Astrocyte (in vitro differentiated cells and primary cell): ENCODE measurements at regions not wholly inside any gene's neighbourhood (a gene's known extent, or its start where the extent isn't known, plus 50 kb on each side); places are given as distances from the start of the nearest gene placed in this dataset.

Experiments
- DNase-seq: peaks from one replicate; pipeline ENCODE4 v3.0.0-alpha.2; 2010; ENCODE audit warnings: low read depth
- FAIRE-seq: peaks from 2 replicates; lab custom pipeline; 2011; peaks lifted over from hg19 to GRCh38; lab: Jason Lieb, UNC
- H2AFZ ChIP-seq: 2 replicates; pipeline ENCODE4 v1.6.0; 2012; ENCODE audit warnings: low read depth, low read length, inconsistent platforms
- H3K27ac ChIP-seq: 2 replicates; pipeline ENCODE4 v1.5.1; 2011; ENCODE audit warnings: low read depth, low read length, inconsistent platforms
- H3K27me3 ChIP-seq: 2 replicates; pipeline ENCODE4 v1.6.0; 2011; ENCODE audit warnings: low read length, inconsistent platforms; ENCODE audit not compliant: insufficient read depth
- H3K36me3 ChIP-seq: 2 replicates; pipeline ENCODE4 v1.5.1; 2011; ENCODE audit warnings: low read length, inconsistent platforms; ENCODE audit not compliant: insufficient read depth
- H3K4me1 ChIP-seq: 2 replicates; pipeline ENCODE4 v1.5.1; 2011; ENCODE audit warnings: low read length, inconsistent platforms; ENCODE audit not compliant: insufficient read depth
- H3K4me2 ChIP-seq: 2 replicates; pipeline ENCODE4 v1.6.0; 2012; ENCODE audit warnings: low read length, inconsistent platforms
- H3K4me3 ChIP-seq: 2 replicates; pipeline ENCODE4 v1.5.1; 2011; ENCODE audit warnings: low read depth, mild to moderate bottlenecking, low read length, inconsistent platforms; ENCODE audit not compliant: insufficient read depth
- H3K79me2 ChIP-seq: 2 replicates; pipeline ENCODE4 v1.6.0; 2012; ENCODE audit warnings: mild to moderate bottlenecking, low read length, inconsistent platforms; ENCODE audit not compliant: insufficient read depth
- H3K9ac ChIP-seq: 2 replicates; pipeline ENCODE4 v1.6.0; 2012; ENCODE audit warnings: mild to moderate bottlenecking, low read length, inconsistent platforms
- H3K9me3 ChIP-seq: 2 replicates; pipeline ENCODE4 v1.5.1; 2012; ENCODE audit warnings: low read depth, mild to moderate bottlenecking, low read length, inconsistent platforms; ENCODE audit not compliant: insufficient read depth
- H4K20me1 ChIP-seq: 2 replicates; pipeline ENCODE4 v1.6.0; 2012; ENCODE audit warnings: low read length, inconsistent platforms; ENCODE audit not compliant: insufficient read depth
- H3K27ac Mint-ChIP-seq: one replicate; pipeline ENCODE4 v1.8.0; 2021; ENCODE audit warnings: mild to moderate bottlenecking, mixed read lengths; ENCODE audit not compliant: unreplicated experiment
- H3K27me3 Mint-ChIP-seq: one replicate; pipeline ENCODE4 v1.8.0; 2021; ENCODE audit warnings: low read depth, mixed read lengths; ENCODE audit not compliant: unreplicated experiment
- H3K36me3 Mint-ChIP-seq: one replicate; pipeline ENCODE4 v1.8.0; 2021; ENCODE audit warnings: low read depth, mixed read lengths; ENCODE audit not compliant: unreplicated experiment
- H3K4me1 Mint-ChIP-seq: one replicate; pipeline ENCODE4 v1.8.0; 2021; ENCODE audit warnings: low read depth, mixed read lengths; ENCODE audit not compliant: unreplicated experiment
- H3K4me3 Mint-ChIP-seq: one replicate; pipeline ENCODE4 v1.8.0; 2021; ENCODE audit warnings: mild to moderate bottlenecking, moderate library complexity, mixed read lengths; ENCODE audit not compliant: unreplicated experiment
- H3K9me3 Mint-ChIP-seq: one replicate; pipeline ENCODE4 v1.8.0; 2021; ENCODE audit warnings: mild to moderate bottlenecking, mixed read lengths; ENCODE audit not compliant: unreplicated experiment
- CTCF ChIP-seq: IDR thresholded peaks from 2 replicates; pipeline ENCODE4 v1.5.1; 2011; ENCODE audit warnings: low read depth, mild to moderate bottlenecking, inconsistent platforms, low read length, moderate library complexity; ENCODE audit not compliant: insufficient read depth
- EZH2 ChIP-seq: IDR thresholded peaks from 2 replicates; pipeline ENCODE4 v1.6.1; 2012; ENCODE audit warnings: mild to moderate bottlenecking, low read length, inconsistent platforms; ENCODE audit not compliant: insufficient read depth

DNA sequence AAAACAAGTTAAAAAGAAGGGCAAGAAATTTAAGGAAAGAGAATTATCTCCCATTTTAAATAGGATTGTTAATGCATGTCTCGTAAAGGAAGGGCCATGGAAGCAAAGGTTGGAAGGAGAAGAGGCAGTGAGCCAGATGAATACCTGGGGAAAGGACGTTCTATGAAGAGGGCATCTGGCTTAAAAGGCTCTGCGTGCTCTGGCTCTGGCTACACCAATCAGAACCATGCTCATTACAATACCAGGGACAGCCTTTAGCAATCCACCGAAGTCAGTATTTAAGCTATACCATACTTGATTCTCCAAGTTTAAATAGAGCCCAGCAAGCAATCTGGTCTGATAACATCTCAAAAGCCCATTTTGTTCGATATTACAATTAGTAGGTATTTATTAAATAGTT is 58.5 kb upstream of the C1orf87 start:
- no peak overlapping the region for H3K4me3 ChIP-seq
- no peaks in the 10 kb centered on the region for H3K36me3 Mint-ChIP-seq
- H3K79me2 ChIP-seq = no peaks in the 10 kb centered on the region
- H2AFZ ChIP-seq = no peak overlapping the region
- H3K27ac ChIP-seq = no peak overlapping the region
- no peaks in the 10 kb centered on the region for H4K20me1 ChIP-seq
- TF ChIP-seq CTCF (no peak), EZH2 (no peak)
- no peak for DNase-seq
- H3K27me3 Mint-ChIP-seq = peaks cover 3% of the 10 kb centered on the region
- H3K9me3 ChIP-seq = no peaks in the 10 kb centered on the region
- H3K4me1 Mint-ChIP-seq = peaks cover 6% of the 10 kb centered on the region
- H3K9me3 Mint-ChIP-seq = peaks cover 2% of the 10 kb centered on the region
- no peaks in the 10 kb centered on the region for H3K36me3 ChIP-seq
- H3K9ac ChIP-seq = no peak overlapping the region
- no peak overlapping the region for H3K4me2 ChIP-seq
- FAIRE-seq = no peak
- peaks cover 13% of the 10 kb centered on the region for H3K4me1 ChIP-seq
- no peak overlapping the region for H3K27ac Mint-ChIP-seq
- no peak overlapping the region for H3K4me3 Mint-ChIP-seq
- no peaks in the 10 kb centered on the region for H3K27me3 ChIP-seq

GRCh38 chr1:60130703-60131102 is 57.1 kb upstream of the C1orf87 start:
- H3K9me3 Mint-ChIP-seq = peaks cover 2% of the 10 kb centered on the region
- Histone ChIP-seq H3K27me3 (no peaks in the 10 kb centered on the region), H2AFZ (no peak overlapping the region), H3K4me2 (no peak overlapping the region), H3K9ac (no peak overlapping the region), H3K36me3 (no peaks in the 10 kb centered on the region), H4K20me1 (no peaks in the 10 kb centered on the region), H3K4me3 (no peak overlapping the region), H3K27ac (no peak overlapping the region), H3K79me2 (no peaks in the 10 kb centered on the region), H3K4me1 (peaks cover 13% of the 10 kb centered on the region), H3K9me3 (no peaks in the 10 kb centered on the region)
- no peak overlapping the region for H3K4me3 Mint-ChIP-seq
- DNase-seq = no peak
- peaks cover 3% of the 10 kb centered on the region for H3K27me3 Mint-ChIP-seq
- TF ChIP-seq EZH2 (no peak), CTCF (no peak)
- no peak overlapping the region for H3K27ac Mint-ChIP-seq
- H3K4me1 Mint-ChIP-seq = peaks cover 6% of the 10 kb centered on the region
- peak; percentile 23 for FAIRE-seq
- H3K36me3 Mint-ChIP-seq = no peaks in the 10 kb centered on the region

GRCh38 chr1:60129911-60130310 is 56.3 kb upstream of the C1orf87 start:
- H3K79me2 ChIP-seq = no peaks in the 10 kb centered on the region
- H4K20me1 ChIP-seq = no peaks in the 10 kb centered on the region
- H3K27me3 ChIP-seq = no peaks in the 10 kb centered on the region
- no peaks in the 10 kb centered on the region for H3K36me3 ChIP-seq
- no peak for TF ChIP-seq EZH2
- no peak for TF ChIP-seq CTCF
- DNase-seq (peak; percentile 27), FAIRE-seq (peak; percentile 77)
- Mint-ChIP-seq H3K36me3 (no peaks in the 10 kb centered on the region), H3K4me3 (no peak overlapping the region), H3K27me3 (peaks cover 3% of the 10 kb centered on the region), H3K9me3 (peaks cover 2% of the 10 kb centered on the region), H3K27ac (no peak overlapping the region), H3K4me1 (peaks cover 6% of the 10 kb centered on the region)
- H3K27ac ChIP-seq = no peak overlapping the region
- H2AFZ ChIP-seq = no peak overlapping the region
- H3K4me1 ChIP-seq = peaks cover 13% of the 10 kb centered on the region
- no peaks in the 10 kb centered on the region for H3K9me3 ChIP-seq
- no peak overlapping the region for H3K4me2 ChIP-seq
- no peak overlapping the region for H3K9ac ChIP-seq
- no peak overlapping the region for H3K4me3 ChIP-seq
